HUES64 (cell line): ENCODE measurements at regions not wholly inside any gene's neighbourhood (a gene's known extent, or its start where the extent isn't known, plus 50 kb on each side); places are given as distances from the start of the nearest gene placed in this dataset.

Experiments used
- H3K27ac ChIP-seq: 2 replicates; pipeline ENCODE4 v1.7.0; 2013; ENCODE audit warnings: low read depth, low read length, inconsistent platforms
- H3K27me3 ChIP-seq: 2 replicates; pipeline ENCODE4 v1.6.1; 2013; ENCODE audit warnings: mild to moderate bottlenecking, low read length; ENCODE audit not compliant: insufficient read depth
- H3K36me3 ChIP-seq: 2 replicates; pipeline ENCODE4 v1.6.1; 2013; ENCODE audit warnings: mild to moderate bottlenecking, low read length; ENCODE audit not compliant: insufficient read depth
- H3K4me1 ChIP-seq: 2 replicates; pipeline ENCODE4 v1.6.1; 2013; ENCODE audit warnings: mild to moderate bottlenecking, low read length, moderate library complexity; ENCODE audit not compliant: insufficient read depth
- H3K4me3 ChIP-seq: 2 replicates; pipeline ENCODE4 v1.5.1; 2013; ENCODE audit warnings: mild to moderate bottlenecking, low read length, moderate library complexity
- H3K9ac ChIP-seq: 2 replicates; pipeline ENCODE4 v1.6.1; 2013; ENCODE audit warnings: mild to moderate bottlenecking, low read depth, low read length
- H3K9me3 ChIP-seq: 2 replicates; pipeline ENCODE4 v1.6.1; 2013; ENCODE audit warnings: low read depth, low read length; ENCODE audit not compliant: insufficient read depth
- WGBS: fragments of 150-250, 120-280 bp; methylation state at CpG from one replicate; pipeline ENCODE4 v1.1.7; 2013; ENCODE audit warnings: missing lambda C conversion rate; 5-methylcytosine and 5-hydroxymethylcytosine counted together

DNA sequence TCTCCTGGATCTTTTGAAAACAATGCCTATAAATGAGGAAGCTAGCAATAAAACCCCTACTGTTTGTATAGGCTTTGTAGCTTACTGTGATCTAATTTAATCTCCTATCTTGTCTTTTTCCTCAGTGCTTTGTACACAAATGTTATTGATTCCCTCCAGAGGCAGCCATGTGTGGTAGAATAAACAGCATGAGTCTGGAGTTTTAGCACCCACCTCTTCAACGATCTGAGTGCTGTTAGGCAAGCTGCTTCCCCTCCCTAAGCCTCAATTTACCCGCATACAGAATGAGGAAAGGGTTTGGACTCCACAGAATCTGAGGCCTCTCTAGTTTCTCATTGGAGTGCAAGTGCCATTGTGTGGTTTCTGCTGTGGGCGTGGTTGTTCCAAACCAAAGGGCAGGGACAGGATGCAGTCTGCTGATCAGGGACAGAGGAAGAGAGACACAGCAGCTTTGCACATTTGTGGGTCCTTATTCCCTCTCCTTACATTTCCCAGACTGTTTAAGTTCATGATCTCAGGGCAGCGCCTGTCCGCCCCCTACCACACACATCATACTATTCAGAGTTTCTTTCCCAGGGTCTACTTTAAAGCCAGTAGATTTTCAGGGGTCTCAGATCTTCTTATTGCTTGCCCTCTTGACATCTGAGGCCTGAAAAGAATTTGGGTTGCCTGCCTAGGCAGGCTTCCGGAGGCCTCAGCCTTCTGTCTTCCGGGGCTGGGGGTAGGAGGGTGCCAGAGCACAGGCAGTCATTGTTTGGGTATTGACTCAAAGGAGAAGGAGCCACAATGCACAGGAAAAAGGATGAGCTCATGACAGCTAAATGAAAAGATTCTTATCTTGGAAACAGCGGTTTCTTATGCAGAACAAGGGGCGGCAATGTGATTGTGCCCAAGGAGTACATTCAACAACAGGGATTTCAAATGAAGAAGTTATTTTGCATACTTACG lies 114.9 kb upstream of the TEX13D start:
- no peaks in the 10 kb centered on the region for H3K36me3 ChIP-seq
- no peaks in the 10 kb centered on the region for H3K9me3 ChIP-seq
- H3K4me3 ChIP-seq: no peak overlapping the region
- peak overlapping the region; percentile 75 for H3K27ac ChIP-seq
- no peaks in the 10 kb centered on the region for H3K27me3 ChIP-seq
- WGBS: 24% methylated on average over 8 of the region's 10 CpGs
- peaks cover 34% of the 10 kb centered on the region for H3K4me1 ChIP-seq
- H3K9ac ChIP-seq: peak overlapping the region; percentile 49; the same call in 1 of the 2 replicates

DNA sequence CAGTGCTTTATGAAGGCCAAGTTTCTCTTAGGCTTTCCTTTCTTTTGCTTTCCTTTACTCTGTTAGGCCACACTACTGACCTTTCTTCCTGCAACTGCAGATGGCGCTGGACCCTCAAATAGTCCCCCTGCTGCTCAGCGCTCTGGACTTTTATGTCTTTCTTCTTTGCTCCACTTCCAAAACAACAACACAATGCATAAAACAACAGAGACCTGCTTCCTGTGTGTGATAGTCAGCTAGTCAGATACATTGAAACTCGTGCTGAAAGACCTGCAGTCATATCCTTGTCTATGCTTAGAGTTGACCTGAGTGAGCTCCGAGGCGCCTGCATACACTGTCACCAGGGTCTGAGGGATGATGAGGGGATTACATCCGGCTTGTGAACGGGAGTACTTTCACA lies 108.9 kb upstream of the TEX13D start:
- Histone ChIP-seq H3K27me3 (no peaks in the 10 kb centered on the region), H3K9me3 (no peaks in the 10 kb centered on the region), H3K9ac (no peak overlapping the region), H3K4me1 (peaks cover 7% of the 10 kb centered on the region; the same call in 1 of the 2 replicates), H3K4me3 (no peak overlapping the region), H3K27ac (no peak overlapping the region), H3K36me3 (no peaks in the 10 kb centered on the region)
- WGBS: 43% methylated on average over 7 of the region's 7 CpGs

DNA sequence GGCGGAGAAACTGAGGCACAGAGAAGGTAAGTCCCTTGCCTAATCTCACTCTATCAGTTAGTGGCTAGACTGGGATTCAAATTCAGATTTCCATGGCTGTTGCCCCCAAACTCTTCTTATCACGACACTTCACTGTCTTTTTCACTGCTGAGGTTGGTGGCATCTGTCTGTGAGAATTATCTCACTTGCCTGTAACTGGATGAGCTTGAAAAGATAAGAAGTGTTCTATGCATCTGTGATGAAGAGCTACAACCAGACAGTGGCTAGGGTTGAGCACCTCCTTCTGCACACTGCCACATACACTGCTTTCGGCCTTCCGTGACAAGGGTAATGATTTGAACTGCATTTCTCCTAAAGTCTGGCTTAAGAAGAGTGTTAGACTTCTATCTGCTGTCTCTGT lies 107.9 kb upstream of the TEX13D start:
- H3K9ac ChIP-seq: no peak overlapping the region
- WGBS: 91% methylated on average over 3 of the region's 4 CpGs
- H3K4me1 ChIP-seq: peaks cover 8% of the 10 kb centered on the region; the same call in 1 of the 2 replicates
- H3K27me3 ChIP-seq: no peaks in the 10 kb centered on the region; the same call in 1 of the 2 replicates
- H3K4me3 ChIP-seq: no peak overlapping the region
- H3K27ac ChIP-seq: no peak overlapping the region
- H3K9me3 ChIP-seq: no peaks in the 10 kb centered on the region
- H3K36me3 ChIP-seq: no peaks in the 10 kb centered on the region

DNA sequence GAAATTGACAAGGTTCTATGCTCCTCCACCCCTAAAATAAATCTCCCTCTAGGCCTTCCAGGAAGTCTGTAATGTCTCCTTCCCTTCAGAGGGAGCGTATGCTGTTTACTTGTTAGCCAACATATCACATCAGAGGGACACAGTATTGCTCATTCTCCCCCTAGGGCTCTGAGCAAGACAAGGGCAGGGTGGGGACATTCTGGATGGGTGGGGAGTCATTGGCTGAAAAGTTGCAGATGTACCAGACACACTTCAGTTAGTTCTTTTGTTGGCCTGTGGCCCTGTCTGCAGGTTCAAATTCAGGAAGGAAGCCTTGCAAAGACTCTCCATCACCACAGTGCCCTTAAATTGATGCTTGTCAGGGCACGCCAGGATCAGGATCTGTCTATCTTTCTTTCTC lies 106.3 kb upstream of the TEX13D start:
- Histone ChIP-seq H3K27me3 (no peaks in the 10 kb centered on the region; the same call in 1 of the 2 replicates), H3K36me3 (no peaks in the 10 kb centered on the region), H3K9ac (no peak overlapping the region), H3K27ac (no peak overlapping the region), H3K9me3 (no peaks in the 10 kb centered on the region), H3K4me3 (no peak overlapping the region), H3K4me1 (peaks cover 21% of the 10 kb centered on the region)
- 82% methylated on average over 2 of the region's 2 CpGs for WGBS

DNA sequence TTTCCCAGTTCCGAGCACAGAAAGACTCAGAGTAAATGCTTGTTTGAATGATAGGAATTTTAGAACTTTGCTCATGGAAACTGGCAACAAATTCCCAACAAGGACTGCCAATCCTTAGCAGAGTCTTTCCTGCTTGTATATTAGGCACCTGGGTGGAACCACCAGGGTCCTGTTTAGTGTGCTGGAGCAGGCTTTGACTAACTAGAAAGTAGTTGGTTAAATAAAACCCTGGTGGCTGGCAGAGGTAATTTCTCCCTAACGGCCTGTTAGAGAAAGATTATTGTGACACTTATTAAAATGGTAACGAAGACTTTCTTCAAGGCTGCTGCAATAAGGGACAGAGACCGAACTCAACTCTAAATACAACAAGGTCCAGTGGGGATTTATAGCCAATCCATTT lies 103.6 kb upstream of the TEX13D start:
- no peaks in the 10 kb centered on the region for H3K36me3 ChIP-seq
- H3K27me3 ChIP-seq: no peaks in the 10 kb centered on the region; the same call in 1 of the 2 replicates
- 80% methylated on average over 1 of the region's 4 CpGs for WGBS
- H3K4me3 ChIP-seq: no peak overlapping the region
- H3K9ac ChIP-seq: no peak overlapping the region
- no peaks in the 10 kb centered on the region for H3K9me3 ChIP-seq
- H3K27ac ChIP-seq: no peak overlapping the region
- peaks cover 35% of the 10 kb centered on the region for H3K4me1 ChIP-seq

DNA sequence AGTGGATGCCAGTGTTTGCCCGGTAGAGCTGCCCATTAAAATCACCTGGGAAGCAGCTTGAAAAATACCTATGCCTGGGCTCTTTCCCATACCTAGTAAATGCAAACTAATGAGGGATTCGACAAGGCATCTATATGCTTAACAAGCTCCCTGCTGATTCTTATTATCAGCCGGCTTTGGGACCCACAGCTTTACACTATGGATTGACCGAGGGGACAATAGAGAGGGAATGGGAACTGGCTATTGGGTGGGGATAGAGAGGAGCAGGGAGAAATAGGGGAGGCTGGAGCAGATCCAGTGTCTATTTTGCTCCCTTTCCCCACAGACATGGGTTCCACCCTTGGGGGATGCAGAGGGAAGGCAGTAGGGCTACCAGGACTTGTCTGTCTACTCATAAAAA lies 103.1 kb upstream of the TEX13D start:
- Histone ChIP-seq H3K27ac (no peak overlapping the region; the same call in 1 of the 2 replicates), H3K27me3 (peaks cover 4% of the 10 kb centered on the region), H3K4me1 (peaks cover 35% of the 10 kb centered on the region), H3K4me3 (no peak overlapping the region), H3K9me3 (no peaks in the 10 kb centered on the region), H3K9ac (no peak overlapping the region), H3K36me3 (no peaks in the 10 kb centered on the region)
- WGBS: 8% methylated on average over 4 of the region's 4 CpGs

DNA sequence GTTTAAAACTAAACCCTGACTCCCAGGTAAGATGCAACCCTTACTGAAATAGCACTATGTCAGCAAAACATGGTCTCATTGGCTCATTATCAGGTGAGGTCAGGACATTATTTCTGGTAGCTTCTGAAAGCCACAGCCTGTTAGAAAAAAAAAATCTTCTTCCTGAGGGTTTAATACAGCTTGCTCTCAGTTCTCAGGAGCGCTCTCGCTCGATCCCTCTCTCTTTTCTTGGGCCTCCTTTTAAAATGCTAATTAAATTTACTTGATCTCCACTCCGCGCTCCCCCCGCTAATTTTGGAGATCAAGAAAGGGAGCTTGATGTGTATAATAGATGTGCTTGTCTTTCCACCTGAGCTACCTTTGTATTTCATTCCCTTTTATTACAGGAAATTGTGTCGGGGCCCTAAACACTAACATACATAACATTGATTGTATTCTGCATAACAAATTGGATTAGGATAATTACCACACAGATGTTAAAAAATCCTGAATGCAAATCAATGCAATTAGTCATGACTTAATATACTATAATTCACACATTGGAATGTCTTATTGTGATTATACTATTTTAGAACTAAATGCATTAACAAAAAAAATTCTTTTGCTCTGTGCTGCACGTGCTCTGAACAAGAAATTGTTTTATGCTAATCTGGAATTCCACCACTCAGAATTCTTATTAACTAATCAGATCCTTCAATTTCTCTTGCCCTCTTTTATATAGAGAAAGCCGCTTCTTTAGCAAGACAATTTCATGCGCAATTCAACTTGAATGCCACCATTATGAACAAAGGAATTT lies 101.6 kb upstream of the TEX13D start:
- H3K4me1 ChIP-seq: peaks cover 35% of the 10 kb centered on the region
- H3K36me3 ChIP-seq: no peaks in the 10 kb centered on the region
- no peaks in the 10 kb centered on the region for H3K9me3 ChIP-seq
- H3K27me3 ChIP-seq: peaks cover 5% of the 10 kb centered on the region
- peak overlapping the region; percentile 10 for H3K4me3 ChIP-seq
- WGBS: 34% methylated on average over 3 of the region's 10 CpGs
- H3K27ac ChIP-seq: peak overlapping the region; percentile 62; the same call in 1 of the 2 replicates
- no peak overlapping the region for H3K9ac ChIP-seq

DNA sequence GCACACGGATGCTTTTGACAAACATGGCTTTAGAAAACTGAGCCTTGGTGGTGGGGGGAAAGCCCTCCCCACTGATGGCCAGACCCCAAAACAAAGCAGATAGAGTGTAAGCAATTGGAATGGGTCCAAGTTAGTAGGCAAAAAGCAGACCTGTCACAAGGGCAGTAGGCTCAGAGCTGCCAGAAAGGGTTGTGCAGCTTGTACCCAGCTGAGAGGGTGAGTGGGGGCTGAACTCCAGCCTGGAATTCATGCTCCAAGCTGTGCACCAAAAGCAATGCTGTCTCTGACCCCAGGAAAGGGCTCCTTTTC lies 101.1 kb upstream of the TEX13D start:
- Histone ChIP-seq H3K4me3 (peak overlapping the region; percentile 10; the same call in 1 of the 2 replicates), H3K9ac (peak overlapping the region; percentile 24; the same call in 1 of the 2 replicates), H3K9me3 (no peaks in the 10 kb centered on the region), H3K36me3 (no peaks in the 10 kb centered on the region), H3K27ac (peak overlapping the region; percentile 62; the same call in 1 of the 2 replicates), H3K27me3 (peaks cover 5% of the 10 kb centered on the region), H3K4me1 (peaks cover 35% of the 10 kb centered on the region)
- 0% methylated on average over 1 of the region's 1 CpG for WGBS

DNA sequence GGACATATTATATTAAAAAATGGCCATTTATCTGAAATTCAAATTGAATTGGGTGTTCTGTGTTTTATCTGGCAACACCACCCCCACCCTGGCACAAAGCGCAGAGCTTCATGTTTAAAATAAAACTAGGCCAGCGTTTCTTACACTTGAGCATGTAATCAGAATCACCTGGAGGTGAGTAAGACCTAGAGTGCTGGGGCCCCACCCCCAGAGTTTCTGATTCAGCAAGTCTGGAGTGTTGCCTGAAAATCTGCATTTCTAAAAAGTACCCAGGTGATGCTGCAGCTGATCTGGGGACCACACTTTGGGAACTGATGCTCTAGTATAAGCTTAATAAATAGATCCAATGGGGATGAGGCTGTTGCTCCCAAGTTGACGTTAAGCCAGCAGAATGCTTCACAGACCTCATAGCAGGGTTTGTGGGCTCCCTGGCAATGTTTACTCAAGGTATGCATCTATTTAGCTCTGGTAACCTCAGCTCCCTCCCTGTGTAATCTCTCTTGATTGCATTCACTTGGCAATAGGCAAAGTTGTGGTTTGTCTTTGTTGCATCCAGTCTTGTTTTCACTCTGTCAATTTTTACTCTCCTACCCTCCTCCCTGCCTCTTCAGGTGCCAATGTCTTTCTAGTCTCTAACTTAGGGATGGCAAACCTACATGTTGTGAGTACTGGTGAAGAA lies 99.8 kb upstream of the TEX13D start:
- no peaks in the 10 kb centered on the region for H3K9me3 ChIP-seq
- no peak overlapping the region for H3K9ac ChIP-seq
- H3K36me3 ChIP-seq: no peaks in the 10 kb centered on the region
- H3K4me3 ChIP-seq: no peak overlapping the region
- peaks cover 35% of the 10 kb centered on the region for H3K4me1 ChIP-seq
- 55% methylated on average over 2 of the region's 3 CpGs for WGBS
- peaks cover 5% of the 10 kb centered on the region for H3K27me3 ChIP-seq
- no peak overlapping the region for H3K27ac ChIP-seq

DNA sequence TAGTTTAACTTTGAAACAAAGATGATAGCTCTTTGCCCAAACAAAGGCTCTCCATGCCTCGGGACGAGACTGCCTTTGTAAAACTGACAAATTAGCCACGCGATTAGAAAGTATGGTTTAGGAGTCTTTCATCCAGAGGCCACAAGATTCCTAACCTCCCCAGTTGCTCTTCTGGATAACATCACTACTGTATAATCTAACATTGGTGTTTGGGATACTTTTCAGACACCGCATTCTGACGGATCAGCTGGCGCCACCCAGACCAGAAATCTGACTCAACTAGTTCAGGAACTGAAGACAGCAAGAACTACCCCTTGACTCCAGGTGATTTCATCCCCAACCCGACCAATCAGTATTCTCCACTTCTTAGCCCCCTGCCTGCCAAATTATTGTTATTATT lies 98.1 kb upstream of the TEX13D start:
- 94% methylated on average over 7 of the region's 8 CpGs for whole genome bisulfite sequencing
- H3K4me3 ChIP-seq: no peak overlapping the region
- H3K27ac ChIP-seq: no peak overlapping the region
- H3K4me1 ChIP-seq: peaks cover 29% of the 10 kb centered on the region
- H3K36me3 ChIP-seq: no peaks in the 10 kb centered on the region
- no peak overlapping the region for H3K9ac ChIP-seq
- peaks cover 8% of the 10 kb centered on the region for H3K27me3 ChIP-seq
- H3K9me3 ChIP-seq: no peaks in the 10 kb centered on the region

DNA sequence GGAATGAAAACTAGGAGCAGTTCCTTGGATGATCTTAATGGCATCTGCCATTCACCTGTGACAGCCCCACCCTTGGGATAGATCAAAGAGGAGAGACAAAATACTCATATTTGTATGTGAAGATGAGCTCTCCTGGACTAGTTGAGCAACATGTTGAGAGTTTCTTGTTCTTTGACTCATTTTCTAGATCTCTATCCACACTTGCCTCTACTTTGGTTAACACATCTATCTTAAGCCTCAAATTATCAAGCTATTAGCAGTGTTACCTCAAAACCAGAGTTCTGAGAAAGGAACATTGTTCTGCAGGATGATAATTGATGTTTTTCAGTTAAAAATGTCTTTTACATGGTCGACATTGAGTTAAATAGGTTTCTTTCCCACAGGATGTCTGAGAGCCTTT lies 94.2 kb upstream of the TEX13D start:
- H3K27ac ChIP-seq: no peak overlapping the region
- H3K4me1 ChIP-seq: no peaks in the 10 kb centered on the region
- H3K9me3 ChIP-seq: no peaks in the 10 kb centered on the region
- no peak overlapping the region for H3K4me3 ChIP-seq
- peaks cover 8% of the 10 kb centered on the region for H3K27me3 ChIP-seq
- WGBS: 92% methylated on average over 1 of the region's 1 CpG
- H3K36me3 ChIP-seq: no peaks in the 10 kb centered on the region
- no peak overlapping the region for H3K9ac ChIP-seq
